ENCODE measurements at regions not wholly inside any gene's neighbourhood (a gene's known extent, or its start where the extent isn't known, plus 50 kb on each side); places are given as distances from the start of the nearest gene placed in this dataset.

DNA sequence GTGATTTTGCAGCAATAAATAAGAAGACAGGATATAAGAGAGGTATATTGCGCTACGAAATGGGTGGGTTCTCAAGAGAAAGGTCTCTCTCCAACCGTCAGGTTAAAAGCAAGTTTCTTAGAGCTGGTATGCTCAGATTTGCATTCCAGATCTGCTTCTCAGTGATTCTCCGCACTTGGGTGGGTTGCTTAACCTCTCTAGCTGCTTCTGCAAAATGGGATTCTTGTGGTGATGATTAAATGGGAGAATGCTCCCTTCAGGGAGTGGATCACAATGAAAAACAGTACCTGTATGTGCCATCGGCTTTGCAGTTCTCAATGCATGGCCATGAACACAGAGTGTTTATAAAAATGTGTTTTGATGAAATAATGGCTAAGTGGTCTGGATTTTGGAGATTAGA lies 477.7 kb downstream of the TNS1 start:
- no peak for DNase-seq (ENCODE audit: low spot score)

DNA sequence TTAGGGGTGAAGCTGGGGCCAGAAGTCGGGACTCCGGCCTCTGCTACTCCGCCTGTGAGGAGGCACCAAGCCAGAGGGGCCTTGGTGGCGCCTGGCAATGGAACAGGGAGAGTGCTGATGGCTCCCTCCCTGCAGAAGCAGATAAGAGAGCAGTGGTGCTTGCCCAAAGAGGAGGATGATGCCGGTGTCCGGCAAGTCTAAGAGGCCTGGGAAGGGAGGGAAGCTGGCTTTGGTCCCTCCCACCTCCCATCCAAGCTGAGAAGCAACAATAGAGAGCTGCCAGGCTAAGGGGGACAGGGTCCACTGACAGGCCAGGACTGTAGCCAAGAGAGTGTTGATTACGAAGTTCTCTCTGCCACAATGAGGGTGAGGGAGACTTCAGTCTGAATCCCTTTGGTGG lies 479.5 kb downstream of the TNS1 start:
- no peak for DNase-seq (ENCODE audit: low spot score)

DNA sequence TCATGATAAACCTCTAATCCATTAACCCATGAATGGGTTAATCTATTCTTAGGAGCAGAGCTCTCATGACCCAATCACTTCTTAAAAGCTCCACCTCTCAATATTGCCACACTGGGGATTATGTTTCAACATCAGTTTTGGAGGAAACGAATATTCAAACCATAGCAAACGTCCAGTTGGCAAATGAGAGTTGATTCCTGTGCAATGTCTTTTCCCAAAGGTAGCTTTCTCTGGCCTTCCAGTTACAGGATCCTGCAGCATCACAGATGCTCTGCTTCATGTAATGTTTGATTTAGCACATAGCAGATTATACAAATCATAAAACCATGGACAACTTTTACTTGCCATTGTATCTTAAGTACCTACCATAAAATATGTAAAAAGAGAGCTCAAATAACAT lies 481.0 kb downstream of the TNS1 start:
- no peak for DNase-seq (ENCODE audit: low spot score)

DNA sequence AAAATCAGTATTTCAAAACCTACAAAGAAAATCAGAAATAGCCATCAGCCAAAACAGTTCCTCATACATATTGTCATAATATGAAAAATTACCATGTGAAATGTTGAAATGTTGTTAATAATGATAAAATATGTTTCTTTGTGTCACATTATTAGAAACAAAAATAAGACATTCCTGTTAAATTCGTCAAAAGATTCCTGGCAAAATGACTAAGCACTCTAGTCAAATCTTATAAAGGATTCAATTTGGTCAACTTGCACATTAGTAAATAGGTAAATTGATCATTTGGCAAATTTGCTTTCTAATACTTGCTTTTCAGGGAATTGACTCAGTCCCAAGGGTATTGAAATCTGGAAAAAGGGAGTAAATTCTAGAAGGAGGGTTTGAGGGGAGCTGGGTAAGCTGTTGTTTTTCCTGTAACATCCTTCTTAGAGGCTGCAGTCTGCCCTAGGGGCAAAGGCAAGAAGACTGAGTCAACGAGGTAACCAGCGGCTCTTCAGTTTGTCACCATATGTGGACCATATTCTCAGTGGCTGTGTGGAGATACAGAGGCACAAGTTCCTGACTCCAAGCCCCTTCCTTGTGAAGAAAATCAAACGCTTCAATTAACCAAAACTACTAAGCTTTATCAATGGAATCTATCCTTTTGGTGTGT lies 482.3 kb downstream of the TNS1 start:
- no peak for DNase-seq (ENCODE audit: low spot score)

DNA sequence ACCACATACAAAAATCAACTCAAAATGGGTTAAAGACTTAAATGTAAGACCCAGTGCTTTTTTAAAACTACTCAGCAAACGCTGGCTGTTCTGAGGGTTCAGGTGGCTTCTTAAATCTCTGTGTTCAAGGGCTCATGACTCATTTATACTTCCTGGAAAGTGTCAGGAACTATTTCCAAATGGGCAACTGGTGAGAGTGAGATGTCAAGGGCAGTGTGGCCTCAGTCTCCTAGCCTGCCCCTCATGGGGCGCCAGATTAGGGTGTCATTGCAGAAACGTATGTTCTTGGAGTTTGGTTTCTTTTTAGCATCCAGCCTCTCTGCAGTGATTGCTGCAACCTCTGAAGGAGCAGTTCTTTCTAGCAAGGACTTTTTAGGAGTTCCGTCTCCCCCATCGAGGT lies 485.4 kb downstream of the TNS1 start:
- no peak for DNase-seq (ENCODE audit: low spot score)

DNA sequence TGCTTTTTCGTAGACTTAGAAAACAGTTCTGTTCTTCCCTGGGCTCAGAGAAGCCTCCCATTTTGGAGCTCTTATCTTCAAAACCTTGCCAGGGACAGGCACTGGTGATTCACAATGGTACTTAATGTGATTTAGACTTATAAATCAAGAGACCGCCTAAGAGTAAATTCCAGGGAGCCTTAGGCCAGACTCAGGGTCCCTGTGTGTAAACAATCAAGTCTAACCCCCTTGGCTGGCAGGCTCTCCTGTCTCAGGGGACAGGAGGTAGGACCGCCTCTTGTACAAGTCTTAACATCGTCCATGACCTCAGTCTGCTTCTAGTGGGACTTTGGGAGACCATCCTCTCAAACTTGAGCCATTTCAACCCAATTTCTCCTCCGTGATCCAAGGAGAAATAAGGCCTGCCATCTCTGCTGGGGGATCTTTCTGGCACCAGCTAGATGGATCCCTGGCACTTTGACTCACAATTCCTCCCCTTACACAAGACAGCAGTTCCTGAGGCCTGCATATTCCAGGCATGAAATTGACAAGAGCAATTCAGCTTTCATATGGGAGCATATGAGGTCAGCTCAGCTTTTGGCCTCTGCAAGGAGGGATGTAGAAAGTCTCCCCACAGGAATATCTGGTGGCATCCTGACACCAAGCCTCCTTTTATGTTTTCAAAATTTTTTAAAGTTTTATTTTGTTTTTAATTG lies 487.0 kb downstream of the TNS1 start:
- DNase-seq (ENCODE audit: low spot score), result no peak

DNA sequence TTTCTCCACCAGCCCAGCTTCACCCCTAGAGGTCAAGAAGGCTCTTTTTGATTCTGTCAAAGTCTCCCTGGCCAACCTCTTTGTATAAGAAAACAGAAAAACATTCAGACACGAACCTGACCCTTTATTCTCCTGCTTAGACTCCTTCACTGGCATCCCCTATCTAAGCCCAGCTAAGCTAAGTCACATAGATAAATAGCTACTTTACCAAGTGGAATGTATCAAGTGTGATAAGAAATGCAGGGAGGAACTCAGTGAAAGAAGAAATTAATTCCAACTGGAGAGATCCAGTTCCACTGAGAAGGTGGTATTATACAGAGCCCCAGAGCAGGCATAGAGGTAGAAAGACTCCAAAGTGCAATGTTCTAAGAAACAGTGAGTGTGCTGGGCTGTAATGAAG lies 489.5 kb downstream of the TNS1 start:
- no peak for DNase-seq (ENCODE audit: low spot score)

DNA sequence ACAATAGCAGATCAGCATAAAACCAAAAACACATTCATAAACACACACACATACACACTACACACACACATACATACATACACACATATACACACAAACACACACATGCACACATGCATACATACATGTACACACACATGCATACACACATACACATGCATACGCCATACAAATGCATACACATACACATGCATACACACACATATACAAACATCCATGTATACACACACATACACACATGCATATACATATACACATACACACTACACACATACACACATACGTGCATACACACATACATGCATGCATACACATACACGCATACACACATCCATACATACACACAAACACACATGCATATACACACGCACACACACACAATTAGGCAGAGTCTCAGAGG lies 490.1 kb downstream of the TNS1 start:
- DNase-seq (ENCODE audit: low spot score), result no peak

DNA sequence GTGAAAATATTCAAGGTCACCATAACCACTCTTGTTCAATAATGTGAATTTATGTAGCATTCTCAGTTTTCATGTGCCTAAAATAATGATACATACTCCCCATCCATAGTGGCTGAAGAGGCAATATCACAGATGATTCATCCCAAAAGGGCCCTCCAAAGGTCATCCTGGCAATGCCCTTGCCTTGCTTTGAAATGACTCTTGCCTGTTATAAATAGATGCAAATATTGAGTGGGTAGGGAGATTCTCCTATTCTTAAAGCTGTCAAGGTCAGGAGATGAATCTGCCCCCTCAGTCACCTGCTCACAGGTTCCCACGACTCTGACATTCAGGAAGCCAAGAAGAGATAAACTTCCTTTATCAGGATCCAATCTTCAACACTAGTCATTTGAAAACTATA lies 490.5 kb downstream of the TNS1 start:
- DNase-seq (ENCODE audit: low spot score), result no peak

DNA sequence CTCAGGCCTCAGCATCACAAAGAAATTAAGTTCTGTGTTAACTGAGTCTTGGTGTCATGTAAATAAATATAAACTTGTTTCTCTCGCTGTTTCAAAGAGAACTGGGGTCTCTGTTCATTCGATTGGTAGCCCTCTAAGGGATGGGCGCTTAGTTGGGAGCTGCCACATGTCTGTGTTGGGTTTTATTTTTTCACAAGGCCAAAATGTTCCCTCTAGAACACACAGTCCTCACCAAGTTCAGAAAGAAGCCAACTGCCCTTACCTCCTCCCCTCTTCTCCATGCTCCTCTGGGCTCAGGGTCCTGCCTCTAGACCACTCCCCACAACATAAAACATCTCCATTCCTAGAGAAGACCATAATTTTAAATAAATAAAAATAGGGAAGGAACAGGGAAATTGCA lies 490.9 kb downstream of the TNS1 start:
- DNase-seq (ENCODE audit: low spot score), result no peak

DNA sequence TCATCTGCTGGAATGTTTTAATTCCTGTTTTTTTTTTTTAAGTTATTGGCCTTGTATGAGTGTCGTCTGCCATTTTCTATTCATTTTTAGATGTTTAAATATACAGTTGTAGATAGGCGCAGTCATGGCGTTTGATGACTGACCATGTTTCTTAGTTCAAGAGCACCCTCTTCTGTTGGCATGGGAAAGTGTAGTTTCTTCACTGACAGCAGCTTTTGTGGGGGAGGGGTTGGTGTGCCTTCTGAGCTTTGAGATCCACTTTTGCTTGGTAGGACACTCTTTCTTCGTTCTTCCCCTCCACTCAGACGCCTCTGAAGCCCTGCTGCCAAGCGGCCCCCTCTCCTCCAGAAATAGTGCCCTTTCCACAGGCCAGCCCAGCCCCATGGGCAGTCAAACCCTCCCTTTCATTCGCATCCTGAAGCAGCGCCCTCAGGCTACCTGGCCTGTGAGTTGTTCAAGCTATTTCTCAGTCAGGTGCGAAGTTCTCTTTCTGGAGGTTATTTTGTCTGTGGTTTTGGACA lies 492.0 kb downstream of the TNS1 start:
- DNase-seq (ENCODE audit: low spot score), result peak; percentile 83

DNA sequence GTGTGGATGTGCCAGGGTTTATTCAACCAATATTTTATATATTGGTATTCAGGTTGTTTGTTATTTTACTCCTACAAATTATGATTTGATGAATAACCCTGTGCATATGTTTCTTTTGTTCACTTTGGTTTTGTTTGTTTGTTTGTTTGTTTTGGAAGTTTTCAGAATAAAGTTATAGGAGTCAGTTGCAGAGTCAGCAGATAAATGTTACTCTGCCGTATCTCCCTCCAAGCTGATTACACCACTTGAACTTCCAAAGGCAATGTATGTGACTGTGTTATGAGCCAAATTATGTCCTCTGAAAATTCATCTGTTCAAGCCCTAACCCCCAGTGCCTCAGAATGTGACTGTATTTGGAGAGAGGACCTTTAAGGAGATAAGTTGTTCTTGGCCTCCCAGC lies 497.5 kb downstream of the TNS1 start:
- no peak for DNase-seq (ENCODE audit: low spot score)

DNA sequence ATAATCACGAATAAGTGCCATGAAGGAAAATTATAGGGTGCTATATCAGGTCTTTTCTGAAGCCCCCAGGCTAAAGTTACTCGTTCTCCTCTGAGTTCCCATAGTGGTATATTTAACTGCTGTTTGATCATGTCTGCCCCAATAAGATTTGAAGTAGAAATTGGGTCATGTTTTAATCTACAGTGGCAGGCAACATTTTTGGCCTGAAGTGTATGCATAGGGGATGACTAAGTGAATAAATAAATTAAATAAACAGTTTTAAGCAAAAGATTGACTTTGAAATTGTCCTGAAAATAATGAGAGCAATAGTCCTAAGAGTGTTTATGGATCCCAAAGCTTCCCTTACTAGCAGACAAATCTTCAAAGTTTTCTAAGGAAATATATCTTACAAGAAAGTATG lies 500.9 kb downstream of the TNS1 start:
- DNase-seq (ENCODE audit: low spot score), result no peak

DNA sequence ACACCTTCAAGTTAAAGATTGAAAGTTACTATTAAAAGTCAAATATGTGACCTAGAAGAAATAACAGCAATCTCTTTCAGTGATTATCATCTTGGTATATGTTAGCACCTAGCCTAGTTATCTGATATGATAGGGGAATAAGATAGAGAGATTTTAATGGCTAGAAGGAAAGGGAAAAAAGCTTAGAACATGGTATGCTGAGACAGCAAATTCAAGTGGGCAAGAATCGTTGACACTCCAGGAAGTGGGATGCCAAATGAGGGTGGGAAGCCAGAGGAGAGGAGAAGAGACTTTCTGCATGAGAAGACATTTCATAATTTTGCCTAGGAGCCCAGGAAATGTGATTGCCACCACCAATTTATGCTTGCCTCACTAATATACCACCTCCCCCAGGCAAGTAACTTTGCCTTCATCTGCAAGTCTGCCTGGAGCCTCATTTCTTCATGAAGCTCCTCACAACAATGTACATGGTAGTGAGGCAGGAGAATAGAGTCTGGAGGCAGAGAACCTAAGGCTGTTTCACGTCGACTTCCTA lies 504.9 kb downstream of the TNS1 start:
- no peak for DNase-seq (ENCODE audit: low spot score)

DNA sequence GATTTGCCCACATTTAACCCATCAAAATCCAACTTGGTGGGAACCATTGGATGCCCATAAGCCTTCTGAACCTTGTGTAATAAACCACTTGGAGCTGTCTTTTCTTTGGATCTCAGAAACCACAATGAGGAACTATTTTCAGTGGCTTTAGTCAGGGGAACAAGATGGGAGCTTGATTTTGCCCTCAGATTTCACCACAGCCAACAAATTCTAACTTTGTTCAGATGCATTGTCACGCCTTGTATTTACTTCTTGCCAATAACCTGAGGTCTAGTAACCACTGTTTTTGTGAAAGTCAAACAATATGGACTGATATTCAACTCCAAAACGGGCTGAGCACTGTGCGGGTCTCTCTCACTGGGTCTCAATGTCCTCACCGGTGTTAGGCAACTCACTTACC lies 508.2 kb downstream of the TNS1 start:
- DNase-seq (ENCODE audit: low spot score), result no peak

DNA sequence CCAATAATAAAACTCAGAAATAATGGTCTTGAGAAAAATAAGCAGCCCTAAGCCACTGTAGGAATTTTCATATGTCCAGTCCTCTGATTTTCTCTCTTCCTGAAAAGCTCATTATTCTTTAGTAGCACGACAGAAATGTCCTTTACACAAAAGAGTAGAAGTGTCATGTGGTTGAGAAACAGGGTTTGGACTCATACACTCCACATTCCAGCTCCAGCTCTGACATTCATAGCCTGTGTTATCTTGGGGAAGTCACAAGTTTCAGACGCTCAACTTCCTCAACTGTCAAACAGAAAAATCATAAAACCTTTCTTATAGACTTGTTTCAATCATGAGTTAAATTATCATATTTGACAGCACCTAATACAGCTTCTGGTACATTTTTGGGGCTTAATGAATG lies 511.5 kb downstream of the TNS1 start:
- DNase-seq (ENCODE audit: low spot score), result no peak

DNA sequence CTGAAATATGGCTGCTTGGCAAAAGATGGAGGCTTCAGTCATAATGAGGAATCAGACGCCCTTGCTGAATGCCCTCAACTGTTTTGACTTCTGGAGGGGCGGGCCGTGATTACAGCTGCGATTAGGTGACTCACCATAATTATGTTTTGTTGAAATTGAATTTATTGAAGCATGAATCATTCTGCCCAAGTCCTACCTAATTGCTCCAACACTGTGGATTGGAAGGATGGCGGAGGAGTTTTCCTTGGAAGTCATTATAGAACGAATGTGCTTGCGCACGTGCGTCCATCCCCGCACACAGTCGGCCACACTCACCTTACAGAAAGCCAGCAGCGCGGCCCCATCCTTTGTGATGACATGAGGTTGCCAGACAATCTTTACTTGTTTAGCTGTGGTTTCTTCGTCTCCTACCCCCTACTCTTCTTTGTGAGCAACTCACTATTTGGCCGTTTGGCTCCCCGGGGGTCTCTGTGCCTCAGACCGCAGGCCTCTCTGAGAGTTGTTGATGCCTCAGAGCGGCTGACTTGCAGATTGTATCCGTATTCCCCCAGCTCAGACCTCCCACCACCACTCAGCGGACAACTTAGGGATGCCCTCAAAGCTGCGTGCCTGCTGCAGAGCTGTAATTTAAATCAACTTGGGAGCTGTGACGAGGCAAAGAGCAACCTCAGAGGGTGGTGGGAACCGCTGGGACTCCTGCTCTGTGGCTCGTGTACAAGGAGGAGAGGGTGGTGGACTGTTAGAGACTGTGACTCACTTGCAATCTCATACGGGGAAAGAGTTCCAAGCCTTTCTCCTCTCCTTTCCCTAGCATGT lies 513.4 kb downstream of the TNS1 start:
- no peak for DNase-seq (ENCODE audit: low spot score)

DNA sequence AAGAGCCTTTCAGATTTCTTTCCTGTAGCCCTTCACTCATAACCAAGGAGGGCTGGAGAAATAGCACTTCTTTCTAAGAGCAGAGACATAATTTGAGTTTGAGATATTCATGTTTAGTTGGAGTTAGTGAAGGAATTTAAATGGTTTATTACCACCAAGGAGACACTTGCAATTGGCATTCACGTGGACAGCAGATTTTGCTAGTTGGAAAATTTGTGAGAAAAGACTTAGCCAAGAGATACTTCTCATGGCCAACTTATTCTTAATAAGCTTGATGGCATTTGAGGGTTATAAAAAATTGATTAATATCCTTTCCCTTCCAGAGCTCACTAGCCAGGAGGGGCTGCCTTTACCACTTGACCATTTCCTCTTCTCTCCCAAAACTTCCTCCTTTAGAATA lies 518.7 kb downstream of the TNS1 start:
- no peak for DNase-seq (ENCODE audit: low spot score)

DNA sequence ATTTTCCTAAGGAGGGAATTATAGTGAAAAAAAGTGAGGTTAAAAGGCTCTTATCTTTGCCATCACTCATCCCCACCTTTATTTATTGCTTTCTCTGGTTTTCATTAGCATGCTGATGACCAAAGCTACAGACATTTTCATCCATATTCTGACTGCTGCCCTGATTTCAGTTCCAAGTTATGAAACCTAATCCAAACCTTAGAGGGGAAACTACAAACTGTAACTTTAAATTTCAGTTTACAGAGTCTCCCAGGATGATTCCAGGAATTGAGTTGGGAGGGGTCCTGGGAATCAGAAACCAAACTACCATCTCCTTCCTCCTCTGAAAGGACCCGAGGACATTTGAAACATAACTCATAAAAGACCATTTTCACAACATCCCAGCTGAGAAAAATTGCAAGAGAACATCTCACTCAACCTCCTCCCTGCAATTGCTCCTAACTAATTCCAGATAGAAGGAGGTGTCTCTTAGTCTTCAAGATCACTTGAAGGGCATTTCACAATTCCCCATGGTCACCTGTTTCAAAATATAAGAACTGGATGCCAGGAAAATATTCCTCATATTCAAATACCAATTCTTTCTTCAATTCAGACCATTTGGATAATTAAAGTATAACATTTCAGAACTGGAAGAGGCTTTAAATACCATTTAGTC lies 520.6 kb downstream of the TNS1 start:
- no peak for DNase-seq (ENCODE audit: low spot score)

DNA sequence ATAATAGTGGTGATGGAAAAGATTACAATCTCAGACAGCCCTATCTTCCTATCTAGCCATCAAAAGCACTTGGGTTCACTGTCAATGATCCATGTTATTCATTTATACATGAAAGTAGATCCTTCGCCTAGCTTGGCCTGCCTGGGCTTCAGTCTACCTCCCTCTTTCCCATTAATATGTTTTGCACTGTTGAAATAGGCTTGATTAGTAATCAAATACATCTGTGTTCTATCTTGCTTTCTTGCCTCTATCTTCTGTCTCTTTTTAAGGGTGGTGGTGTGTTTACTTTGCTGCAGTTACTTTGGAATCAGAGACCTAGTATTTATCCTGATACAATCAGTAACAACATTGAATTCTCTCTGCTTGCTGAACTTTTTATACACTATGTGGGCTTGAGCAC lies 521.2 kb downstream of the TNS1 start:
- DNase-seq (ENCODE audit: low spot score), result no peak

DNA sequence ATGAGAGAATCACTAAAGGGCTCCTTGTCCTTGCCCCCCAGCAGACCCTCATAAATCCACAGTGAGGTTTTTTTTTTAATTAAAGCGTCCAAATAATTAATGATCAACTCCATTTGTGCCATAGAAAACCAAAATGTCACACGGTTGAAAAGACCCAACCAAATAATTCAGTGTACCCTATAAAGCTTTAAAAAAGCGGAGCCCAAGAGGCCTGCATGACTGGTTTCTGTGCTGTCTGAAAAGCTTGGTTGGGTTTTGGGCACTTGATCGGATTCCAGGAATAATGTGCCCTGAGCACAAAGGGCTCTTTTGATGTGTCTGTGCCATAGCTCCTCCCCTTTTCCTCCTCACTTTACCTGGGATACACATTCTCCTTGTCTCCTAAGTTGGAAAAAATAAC lies 523.2 kb downstream of the TNS1 start:
- no peak for DNase-seq (ENCODE audit: low spot score)

DNA sequence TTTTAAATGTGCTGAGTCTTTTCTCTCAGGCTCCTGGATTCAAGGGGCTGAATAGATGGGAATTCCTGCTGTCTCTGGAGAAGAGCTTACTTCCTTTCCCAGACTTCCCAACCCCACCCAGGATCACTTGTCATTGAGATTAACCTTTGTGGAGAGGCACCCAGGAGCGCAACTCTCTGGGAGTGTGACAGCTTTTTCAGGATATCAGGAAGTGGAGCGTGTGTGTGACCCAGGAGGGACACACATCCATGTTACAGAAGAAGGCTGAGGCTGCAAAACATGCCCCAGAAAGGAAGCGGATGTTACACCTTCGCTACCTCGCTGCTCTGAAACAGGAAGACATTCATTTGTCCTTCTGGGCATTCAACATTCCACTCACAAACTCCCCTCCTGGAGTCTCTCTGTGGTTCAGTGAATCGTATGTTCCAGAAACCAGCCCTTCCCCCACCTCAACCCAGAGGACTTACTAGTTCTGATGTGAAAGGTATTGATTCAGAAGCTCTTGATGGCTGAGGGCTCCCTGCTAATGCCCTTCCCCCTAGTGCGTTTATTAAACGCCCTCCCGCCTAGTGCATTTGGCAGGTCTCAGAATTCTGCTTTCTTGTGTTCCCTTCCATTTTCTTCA lies 523.9 kb downstream of the TNS1 start:
- DNase-seq (ENCODE audit: low spot score), result no peak

Data from RKO (cell line).